GM12878 (cell line): ENCODE measurements at regions not wholly inside any gene's neighbourhood (a gene's known extent, or its start where the extent isn't known, plus 50 kb on each side); places are given as distances from the start of the nearest gene placed in this dataset.

Source experiments
- ATAC-seq: fragments of 200-7000 bp; cut with Tn5 transposase; 3 replicates; pipeline ENCODE4 v1.9.1; 2020; ENCODE audit warnings: mild to moderate bottlenecking, moderate library complexity
- BruUV-seq: library from RNA; stranded (reverse); fragments of 400-500 nt; replicated peaks from 2 replicates; lab custom pipeline; 2021; lab: Mats Ljungman, UMichigan
- CTCF ChIA-PET: fragments of 300-600 bp; sonication (Branson Sonifier 250); formaldehyde crosslinking; extraction: SDS; loops from one replicate; lab custom pipeline; 2021; ENCODE audit warnings: inconsistent platforms; lab: Yijun Ruan, JAX
- POLR2A ChIA-PET: fragments of 350-600 bp; formaldehyde crosslinking; extraction: SDS; loops from one replicate; lab custom pipeline; 2021; ENCODE audit warnings: inconsistent platforms; lab: Charles Lee
- RAD21 ChIA-PET: fragments of 300-600 bp; sonication (Branson Sonifier 250); formaldehyde crosslinking; loops from one replicate; lab custom pipeline; 2023; ENCODE audit warnings: antibody characterized with exemption; ENCODE audit not compliant: unreplicated experiment; lab: Charles Lee
- SMC1A ChIA-PET: fragments of 300-600 bp; sonication (Branson Sonifier 250); formaldehyde crosslinking; loops from one replicate; lab custom pipeline; 2023; ENCODE audit not compliant: unreplicated experiment, uncharacterized antibody; lab: Charles Lee
- DNase-seq: peaks from one replicate; pipeline ENCODE4 v3.0.0-alpha.2; 2011; ENCODE audit warnings: low read depth, low spot score
- FAIRE-seq: peaks from 3 replicates; lab custom pipeline; 2011; peaks lifted over from hg19 to GRCh38; lab: Jason Lieb, UNC
- H2AFZ ChIP-seq: 2 replicates; pipeline ENCODE4 v1.6.0; 2011; ENCODE audit warnings: low read depth, low read length, control low read depth; ENCODE audit not compliant: control insufficient read depth
- H3K27ac ChIP-seq: 2 replicates; pipeline ENCODE4 v1.5.1; 2011; ENCODE audit warnings: control low read depth; ENCODE audit not compliant: control insufficient read depth, insufficient read depth
- H3K27me3 ChIP-seq, 2 experiments: replicated peaks in 1 of 2; 2 replicates each; pipeline versions ENCODE4 v1.6.0 to v1.6.1; 2011; ENCODE audit warnings: low read length in 1 of 2; ENCODE audit not compliant: control insufficient read depth in 2 of 2, insufficient read depth in 2 of 2
- H3K36me3 ChIP-seq, 2 experiments: 2 replicates each; pipeline ENCODE4 v1.5.1; 2011; ENCODE audit warnings: low read length in 1 of 2; ENCODE audit not compliant: control insufficient read depth in 2 of 2, insufficient read depth in 2 of 2
- H3K4me1 ChIP-seq: 2 replicates; pipeline ENCODE4 v1.6.1; 2011; ENCODE audit warnings: mild to moderate bottlenecking, low read length, moderate library complexity, mixed read lengths; ENCODE audit not compliant: control insufficient read depth, insufficient read depth
- H3K4me2 ChIP-seq: 2 replicates; pipeline ENCODE4 v1.6.0; 2011; ENCODE audit warnings: control low read depth; ENCODE audit not compliant: control insufficient read depth, insufficient read depth
- H3K4me3 ChIP-seq: fragments of 200-600 bp; sonication (generic); 2 replicates; pipeline ENCODE4 v1.5.1; 2016
- H3K79me2 ChIP-seq: 2 replicates; pipeline ENCODE4 v1.6.0; 2011; ENCODE audit warnings: low read length; ENCODE audit not compliant: control insufficient read depth, insufficient read depth
- H3K9ac ChIP-seq: 2 replicates; pipeline ENCODE4 v1.8.0; 2011; ENCODE audit warnings: low read length, control low read depth, mixed read lengths; ENCODE audit not compliant: control insufficient read depth, insufficient read depth
- H3K9me3 ChIP-seq: replicated peaks from 3 replicates; pipeline ENCODE4 v1.5.1; 2011; ENCODE audit warnings: mild to moderate bottlenecking, low read length; ENCODE audit not compliant: control insufficient read depth, insufficient read depth
- H4K20me1 ChIP-seq: 2 replicates; pipeline ENCODE4 v1.6.0; 2011; ENCODE audit not compliant: control insufficient read depth, insufficient read depth
- BMI1 ChIP-seq: fragments of 450-650 bp; IDR thresholded peaks from 2 replicates; pipeline ENCODE4 v1.6.1; 2016; ENCODE audit warnings: mild to moderate bottlenecking, moderate library complexity, borderline replicate concordance
- CREB1 ChIP-seq: IDR thresholded peaks from 2 replicates; pipeline ENCODE4 v1.6.1; 2012; ENCODE audit warnings: low read depth, mild to moderate bottlenecking, inconsistent platforms
- ETV6 ChIP-seq, 2 experiments: fragments of 450-650 bp in 1 of 2; IDR thresholded peaks in 1 of 2; conservative IDR thresholded peaks in 1 of 2; 2 replicates each; pipeline ENCODE4 v1.6.1; 2014; ENCODE audit warnings: antibody characterized with exemption in 1 of 2, borderline replicate concordance in 1 of 2, low read depth in 1 of 2, mild to moderate bottlenecking in 1 of 2, moderate library complexity in 1 of 2
- KLF5 ChIP-seq: fragments of 450-650 bp; IDR thresholded peaks from 2 replicates; pipeline ENCODE4 v1.6.1; 2014; ENCODE audit warnings: mild to moderate bottlenecking; ENCODE audit not compliant: partially characterized antibody
- MEF2B ChIP-seq: fragments of 450-650 bp; IDR thresholded peaks from 2 replicates; pipeline ENCODE4 v1.6.1; 2018; ENCODE audit warnings: mild to moderate bottlenecking, moderate library complexity; ENCODE audit not compliant: partially characterized antibody, poor library complexity, severe bottlenecking
- MXI1 ChIP-seq: fragments of 150-350 bp; IDR thresholded peaks from 2 replicates; pipeline ENCODE4 v1.6.1; 2011; ENCODE audit warnings: low read depth, mild to moderate bottlenecking, inconsistent platforms, low read length, improper control_type of control experiment
- PML ChIP-seq: IDR thresholded peaks from 2 replicates; pipeline ENCODE4 v1.6.1; 2012; ENCODE audit warnings: low read length, inconsistent platforms
- RUNX3 ChIP-seq: IDR thresholded peaks from 2 replicates; pipeline ENCODE4 v1.6.1; 2012; ENCODE audit warnings: low read length, inconsistent platforms
- SMAD1 ChIP-seq: fragments of 450-650 bp; IDR thresholded peaks from 2 replicates; pipeline ENCODE4 v1.6.1; 2018; ENCODE audit warnings: mild to moderate bottlenecking, low read depth; ENCODE audit not compliant: partially characterized antibody
- SUZ12 ChIP-seq: fragments of 200-600 bp; sonication (generic); IDR thresholded peaks from one replicate; pipeline ENCODE4 v1.6.1; 2018; ENCODE audit warnings: antibody characterized with exemption, mild to moderate bottlenecking; ENCODE audit not compliant: unreplicated experiment
- TAF1 ChIP-seq: IDR thresholded peaks from 2 replicates; pipeline ENCODE4 v1.6.1; 2011; ENCODE audit warnings: mild to moderate bottlenecking, low read depth, low read length, borderline replicate concordance
- YBX1 ChIP-seq: fragments of 450-650 bp; IDR thresholded peaks from 2 replicates; pipeline ENCODE4 v1.6.1; 2016; ENCODE audit warnings: antibody characterized with exemption
- WGBS: methylation state at CpG from one replicate; pipeline ENCODE4 v1.1.6; 2016; ENCODE audit warnings: low lambda C conversion rate; ENCODE audit not compliant: insufficient replicate concordance, insufficient coverage; ENCODE audit errors: missing lambda C conversion rate; 5-methylcytosine and 5-hydroxymethylcytosine counted together
- in situ Hi-C: fragments of 300-500 bp; cut with MboI; formaldehyde crosslinking; loops from 9 replicates; pipeline ENCODE4 v1.14.3; 2018; ENCODE audit warnings: mixed read lengths
- intact Hi-C: fragments of 100-400 bp; cut with micrococcal nuclease; formaldehyde crosslinking; loops from one replicate; pipeline ENCODE4 v1.14.2; 2022; ENCODE audit not compliant: unreplicated experiment
- TF ChIP-seq, protein P1 (sequence below): IDR thresholded peaks from 2 replicates; pipeline ENCODE4 v1.6.1; 2011; ENCODE audit warnings: borderline replicate concordance, low read depth, mild to moderate bottlenecking, moderate library complexity, mixed read lengths, low read length; ENCODE audit not compliant: insufficient read depth; ENCODE audit errors: extremely low read length
- TF ChIP-seq, protein P2 (sequence below): fragments of 150-350 bp; IDR thresholded peaks from 2 replicates; pipeline ENCODE4 v1.6.1; 2014; ENCODE audit warnings: mild to moderate bottlenecking, low read depth, low read length

- in situ Hi-C loops (no loop called here), intact Hi-C loops (no loop called here)
- no TSS peak for BruUV-seq
- H3K27ac ChIP-seq, result no peak overlapping the region
- no peak overlapping the region for H3K9ac ChIP-seq
- 0% methylated on average over 1 of the region's 1 CpG for WGBS
- no peak for DNase-seq
- FAIRE-seq, result no peak
- H3K27me3 ChIP-seq, result no peaks in the 10 kb centered on the region
- no peaks in the 10 kb centered on the region for H3K9me3 ChIP-seq
- ATAC-seq, result no peak
- no peak overlapping the region for H2AFZ ChIP-seq
- H3K4me3 ChIP-seq, result no peak overlapping the region
- CTCF ChIA-PET, result no interaction called here
- no peaks in the 10 kb centered on the region for H3K79me2 ChIP-seq
- no peaks in the 10 kb centered on the region for H3K36me3 ChIP-seq
- SMC1A ChIA-PET, result interaction anchor here (1.1 kb wide), 1 partner anchor 11 kb away, joined by 3 read pairs; no protein-coding TSS in a partner anchor
- H3K4me2 ChIP-seq, result no peak overlapping the region
- RAD21 ChIA-PET, result no interaction called here
- H4K20me1 ChIP-seq, result no peaks in the 10 kb centered on the region
- POLR2A ChIA-PET, result no interaction called here
- TF ChIP-seq ETV6 (conservative IDR thresholded peaks at IDR 0.05 in 1 of 2, IDR thresholded peaks at IDR 0.05 in 1 of 2; ENCODE audit: borderline replicate concordance in 1 of 2, low read depth in 1 of 2), result no peak
- no peak for TF ChIP-seq CREB1
- no peak for TF ChIP-seq MEF2B
- TF ChIP-seq, protein P1, sequence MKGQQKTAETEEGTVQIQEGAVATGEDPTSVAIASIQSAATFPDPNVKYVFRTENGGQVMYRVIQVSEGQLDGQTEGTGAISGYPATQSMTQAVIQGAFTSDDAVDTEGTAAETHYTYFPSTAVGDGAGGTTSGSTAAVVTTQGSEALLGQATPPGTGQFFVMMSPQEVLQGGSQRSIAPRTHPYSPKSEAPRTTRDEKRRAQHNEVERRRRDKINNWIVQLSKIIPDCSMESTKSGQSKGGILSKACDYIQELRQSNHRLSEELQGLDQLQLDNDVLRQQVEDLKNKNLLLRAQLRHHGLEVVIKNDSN, result no peak
- no peak for TF ChIP-seq RUNX3
- TF ChIP-seq MXI1, result no peak
- no peaks in the 10 kb centered on the region for H3K4me1 ChIP-seq
Measured at GRCh38 chr12:30257618-30258017, 438.1 kb downstream of the IPO8 start.

- no peak for DNase-seq
- RAD21 ChIA-PET, result no interaction called here
- Histone ChIP-seq H3K4me3 (no peak overlapping the region), H3K27ac (no peak overlapping the region), H4K20me1 (no peaks in the 10 kb centered on the region), H3K36me3 (no peaks in the 10 kb centered on the region), H2AFZ (no peak overlapping the region), H3K4me1 (no peaks in the 10 kb centered on the region), H3K4me2 (no peak overlapping the region), H3K27me3 (no peaks in the 10 kb centered on the region), H3K79me2 (no peaks in the 10 kb centered on the region), H3K9ac (no peak overlapping the region), H3K9me3 (no peaks in the 10 kb centered on the region)
- TF ChIP-seq, protein P2, sequence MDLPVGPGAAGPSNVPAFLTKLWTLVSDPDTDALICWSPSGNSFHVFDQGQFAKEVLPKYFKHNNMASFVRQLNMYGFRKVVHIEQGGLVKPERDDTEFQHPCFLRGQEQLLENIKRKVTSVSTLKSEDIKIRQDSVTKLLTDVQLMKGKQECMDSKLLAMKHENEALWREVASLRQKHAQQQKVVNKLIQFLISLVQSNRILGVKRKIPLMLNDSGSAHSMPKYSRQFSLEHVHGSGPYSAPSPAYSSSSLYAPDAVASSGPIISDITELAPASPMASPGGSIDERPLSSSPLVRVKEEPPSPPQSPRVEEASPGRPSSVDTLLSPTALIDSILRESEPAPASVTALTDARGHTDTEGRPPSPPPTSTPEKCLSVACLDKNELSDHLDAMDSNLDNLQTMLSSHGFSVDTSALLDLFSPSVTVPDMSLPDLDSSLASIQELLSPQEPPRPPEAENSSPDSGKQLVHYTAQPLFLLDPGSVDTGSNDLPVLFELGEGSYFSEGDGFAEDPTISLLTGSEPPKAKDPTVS, result no peak
- TF ChIP-seq BMI1, result no peak
- no peak for TF ChIP-seq KLF5
- TF ChIP-seq TAF1, result no peak
- no peak for TF ChIP-seq PML
- no peak for TF ChIP-seq SMAD1
- TF ChIP-seq YBX1, result no peak
- TF ChIP-seq SUZ12, result no peak
- SMC1A ChIA-PET, result no interaction called here
- no peak for FAIRE-seq
- 37% methylated on average over 5 of the region's 5 CpGs for WGBS
- CTCF ChIA-PET, result no interaction called here
- in situ Hi-C loops (no loop called here), intact Hi-C loops (no loop called here)
- POLR2A ChIA-PET, result no interaction called here
- BruUV-seq, result no TSS peak
- ATAC-seq, result no peak
Measured at GRCh38 chr12:30251546-30251945, 444.1 kb downstream of the IPO8 start.
